NCI-H146 treated with DMSO at 0.1 percent for 48 hours (cell line): ENCODE measurements at regions not wholly inside any gene's neighbourhood (a gene's known extent, or its start where the extent isn't known, plus 50 kb on each side); places are given as distances from the start of the nearest gene placed in this dataset.
A peak's percentile ranks its signal among the peaks of the same experiment; 100 is the strongest.

ENCODE experiments used
- DNase-seq: peaks from one replicate; lab custom pipeline; 2025; ENCODE audit not compliant: unreplicated experiment; lab: John Stamatoyannopoulos, UW

GRCh38 chr13:81340118-81341069, 999.5 kb upstream of the SPRY2 start:
- peak; percentile 63 for DNase-seq

DNA sequence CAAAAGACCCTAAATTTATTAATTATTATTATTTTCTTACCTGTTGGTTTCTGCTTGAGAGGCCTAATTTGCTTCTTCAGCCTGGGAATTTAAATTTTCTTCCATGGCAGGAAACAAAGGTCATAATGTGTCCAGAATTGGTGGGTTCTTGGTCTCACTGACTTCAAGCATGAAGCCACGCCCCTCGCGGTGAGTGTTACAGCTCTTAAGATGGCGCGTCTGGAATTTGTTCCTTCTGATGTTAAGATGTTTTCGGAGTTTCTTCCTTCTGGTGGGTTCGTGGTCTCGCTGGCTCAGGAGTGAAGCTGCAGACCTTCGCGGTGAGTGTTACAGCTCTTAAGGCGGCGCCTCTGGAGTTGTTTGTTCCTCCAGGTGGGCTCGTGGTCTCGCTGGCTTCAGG, 998.7 kb upstream of the SPRY2 start:
- DNase-seq = peak; percentile 55

GRCh38 chr13:81334481-81334880, 993.6 kb upstream of the SPRY2 start:
- DNase-seq = no peak

- DNase-seq = peak; percentile 47
Measured at GRCh38 chr13:81326913-81327312, 986.0 kb upstream of the SPRY2 start.

- DNase-seq = no peak
Measured at GRCh38 chr13:81320516-81320915, 979.6 kb upstream of the SPRY2 start.

- no peak for DNase-seq
Measured at GRCh38 chr13:81319351-81319750, 978.4 kb upstream of the SPRY2 start.

GRCh38 chr13:81318231-81319019, 977.5 kb upstream of the SPRY2 start:
- DNase-seq = no peak

DNA sequence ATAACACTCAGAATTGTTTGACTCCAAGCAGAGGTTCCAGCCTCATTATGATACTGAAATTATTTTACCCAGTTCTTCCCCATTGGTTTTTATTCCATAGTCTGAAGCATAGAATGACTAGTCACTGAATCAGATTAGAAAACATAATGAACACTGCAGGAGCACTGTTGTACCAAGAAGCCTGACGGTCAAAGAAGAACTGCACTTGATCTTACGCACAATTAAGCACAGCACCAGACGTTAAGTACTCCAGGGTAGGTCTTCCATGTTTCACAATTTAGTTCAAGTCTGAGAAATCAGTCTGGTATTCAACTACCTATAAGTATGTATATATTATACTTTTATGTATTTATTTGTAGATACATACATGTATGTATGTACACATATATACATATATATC, 973.5 kb upstream of the SPRY2 start:
- no peak for DNase-seq

DNA sequence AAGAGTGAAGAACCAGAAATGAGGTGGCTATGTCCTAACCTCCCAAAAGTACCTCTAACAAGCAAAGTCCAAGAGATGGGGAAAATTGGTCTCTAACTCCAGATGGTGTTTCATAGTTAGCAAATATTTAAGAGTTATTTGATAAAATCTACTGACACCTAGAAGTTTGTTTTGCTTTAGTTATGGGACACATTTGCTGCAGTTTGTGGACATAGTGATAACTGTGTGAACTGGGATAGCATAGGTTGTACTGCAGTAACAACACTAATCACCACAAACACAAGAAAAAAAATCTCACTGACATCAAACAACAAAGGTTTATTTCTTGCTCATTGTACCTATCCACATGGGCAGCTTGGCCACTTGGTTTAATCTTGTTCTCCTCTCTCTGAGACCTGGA, 965.0 kb upstream of the SPRY2 start:
- no peak for DNase-seq

- DNase-seq = no peak
Measured at GRCh38 chr13:81304121-81304659, 963.3 kb upstream of the SPRY2 start.

GRCh38 chr13:81302677-81303076, 961.8 kb upstream of the SPRY2 start:
- no peak for DNase-seq

- no peak for DNase-seq
Measured at GRCh38 chr13:81302125-81302524, 961.2 kb upstream of the SPRY2 start.

DNA sequence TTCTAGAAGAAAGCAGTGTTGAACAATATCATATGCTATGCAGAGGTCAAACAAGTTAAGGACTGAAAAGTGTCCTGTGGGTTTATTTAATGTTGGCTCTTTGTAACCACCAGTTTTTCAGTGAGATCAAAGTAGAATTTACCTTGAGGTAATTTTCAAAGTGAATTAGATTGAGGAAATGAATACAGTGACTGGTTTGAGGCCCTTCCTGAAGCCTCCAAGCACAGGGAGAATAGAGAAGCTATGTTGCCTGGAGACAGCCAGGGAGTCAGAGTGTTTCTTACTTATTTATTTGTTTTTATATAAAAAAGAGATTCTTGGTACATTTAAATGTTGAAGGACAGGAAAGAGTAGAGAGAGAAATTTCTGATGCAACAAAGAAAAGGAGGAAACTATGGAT, 954.3 kb upstream of the SPRY2 start:
- DNase-seq = no peak

DNA sequence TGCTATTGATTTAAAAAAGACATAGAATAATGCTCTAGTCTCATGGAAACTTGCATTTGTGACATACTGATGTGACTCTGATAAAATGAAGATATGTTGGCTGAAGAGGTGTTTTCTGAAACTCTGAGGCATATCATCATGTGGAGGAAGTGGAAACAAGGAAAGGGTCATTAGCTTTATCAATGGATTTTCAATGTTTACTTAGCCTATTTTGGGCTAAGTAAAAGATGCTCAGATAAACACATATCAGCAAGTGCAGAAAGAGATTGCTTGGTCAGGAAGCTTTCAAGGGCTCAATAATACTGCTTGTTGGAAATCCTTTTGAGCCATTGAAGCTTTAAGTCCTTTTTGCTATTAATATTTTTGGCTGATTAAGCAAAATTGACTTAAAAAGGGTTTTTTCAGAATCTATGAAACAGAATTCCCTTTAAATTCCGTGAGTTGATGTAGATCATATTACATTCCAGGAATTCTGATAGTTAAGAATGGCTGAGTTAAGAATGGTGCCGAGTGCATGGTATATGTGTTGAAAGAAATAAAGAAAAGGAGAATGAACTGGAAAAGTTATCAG, 952.8 kb upstream of the SPRY2 start:
- no peak for DNase-seq

- DNase-seq = no peak
Measured at GRCh38 chr13:81283561-81283960, 942.6 kb upstream of the SPRY2 start.

DNA sequence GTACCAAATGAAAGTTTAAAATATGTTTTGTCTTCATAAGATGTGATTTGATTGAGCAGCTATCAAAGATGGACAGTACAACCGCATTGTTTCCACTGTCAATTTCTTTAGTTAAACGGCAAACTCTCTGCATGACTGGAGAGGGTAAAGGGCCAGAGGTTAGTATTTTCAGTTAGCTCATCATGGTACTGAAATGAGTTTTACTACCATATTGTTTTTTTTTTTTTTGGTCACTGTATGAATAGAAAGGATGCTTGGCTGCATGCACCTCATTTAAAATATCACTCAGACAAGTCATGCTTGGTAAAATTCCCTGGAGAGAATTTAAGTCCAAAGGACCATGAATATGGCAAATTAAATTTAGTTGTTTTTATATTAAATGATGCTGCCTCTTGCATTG, 942.1 kb upstream of the SPRY2 start:
- no peak for DNase-seq

GRCh38 chr13:81275666-81276258, 934.8 kb upstream of the SPRY2 start:
- DNase-seq = no peak

GRCh38 chr13:81247711-81248110, 906.8 kb upstream of the SPRY2 start:
- no peak for DNase-seq

- DNase-seq = no peak
Measured at GRCh38 chr13:81246556-81246955, 905.6 kb upstream of the SPRY2 start.

GRCh38 chr13:81244011-81244410, 903.1 kb upstream of the SPRY2 start:
- DNase-seq = no peak

- no peak for DNase-seq
Measured at GRCh38 chr13:81230386-81230785, 889.5 kb upstream of the SPRY2 start.
